ENCODE measurements at regions not wholly inside any gene's neighbourhood (a gene's known extent, or its start where the extent isn't known, plus 50 kb on each side); places are given as distances from the start of the nearest gene placed in this dataset.

DNA sequence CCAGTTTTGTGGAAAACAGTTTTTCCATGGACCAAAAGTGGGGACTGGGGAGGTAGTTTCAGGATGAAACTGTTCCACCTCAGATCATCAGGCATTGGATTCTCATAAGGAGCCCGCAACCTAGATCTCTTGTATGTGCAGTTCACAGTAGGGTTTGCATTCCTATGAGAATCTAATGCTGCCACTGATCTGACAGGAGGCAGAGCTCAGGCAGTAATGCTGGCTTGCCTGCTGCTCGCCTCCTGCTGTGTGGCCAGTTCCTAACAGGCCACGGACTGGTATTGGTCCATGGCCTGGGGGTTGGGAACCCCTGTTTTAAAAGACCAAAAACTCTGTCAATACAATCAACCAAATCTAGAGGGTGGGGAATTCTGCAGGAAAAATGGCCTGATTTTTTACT is 100.0 kb upstream of the EOLA2 start:
- no peak for TF ChIP-seq CTCF (IDR thresholded peaks at IDR 0.05)
- no peak for TF ChIP-seq POLR2A (IDR thresholded peaks at IDR 0.05)
